Stimulated activated CD8-positive, alpha-beta memory T cell treated with anti-CD3 and anti-CD28 coated beads, Interleukin-7, amount 100 ng/mL, for 4 hours (primary cell): ENCODE measurements at regions not wholly inside any gene's neighbourhood (a gene's known extent, or its start where the extent isn't known, plus 50 kb on each side); places are given as distances from the start of the nearest gene placed in this dataset.

Experiments used
- DNase-seq, 2 donors: peaks; one replicate each; pipeline ENCODE4 v3.0.0-alpha.2; 2020; ENCODE audit warnings: low read depth in 2 of 2

- no peak for DNase-seq
Observed at GRCh38 chr3:18883571-18883970, 264.7 kb upstream of the KCNH8 start.

GRCh38 chr3:18880691-18881090 is 267.6 kb upstream of the KCNH8 start:
- DNase-seq = no peak

- no peak for DNase-seq
Observed at GRCh38 chr3:18872466-18872865, 275.8 kb upstream of the KCNH8 start.

- DNase-seq = no peak
Observed at GRCh38 chr3:18870642-18871041, 277.7 kb upstream of the KCNH8 start.

GRCh38 chr3:18870074-18870640 is 278.2 kb upstream of the KCNH8 start:
- DNase-seq = no peak

GRCh38 chr3:18868911-18869689 is 279.2 kb upstream of the KCNH8 start:
- no peak for DNase-seq

GRCh38 chr3:18866899-18867298 is 281.4 kb upstream of the KCNH8 start:
- no peak for DNase-seq

- DNase-seq = no peak
Observed at GRCh38 chr3:18864933-18865731, 283.2 kb upstream of the KCNH8 start.

- no peak for DNase-seq
Observed at GRCh38 chr3:18862077-18862476, 286.2 kb upstream of the KCNH8 start.

GRCh38 chr3:18861137-18861536 is 287.2 kb upstream of the KCNH8 start:
- no peak for DNase-seq

- no peak for DNase-seq
Observed at GRCh38 chr3:18853269-18853668, 295.0 kb upstream of the KCNH8 start.

GRCh38 chr3:18847583-18848197 is 300.6 kb upstream of the KCNH8 start:
- no peak for DNase-seq

- no peak for DNase-seq
Observed at GRCh38 chr3:18843983-18844382, 304.3 kb upstream of the KCNH8 start.

GRCh38 chr3:18843188-18843587 is 305.1 kb upstream of the KCNH8 start:
- DNase-seq = no peak

- DNase-seq = no peak
Observed at GRCh38 chr3:18841422-18842343, 306.6 kb upstream of the KCNH8 start.

- DNase-seq = no peak
Observed at GRCh38 chr3:18840535-18841137, 307.7 kb upstream of the KCNH8 start.

- no peak for DNase-seq
Observed at GRCh38 chr3:18838758-18839157, 309.6 kb upstream of the KCNH8 start.

- DNase-seq = no peak
Observed at GRCh38 chr3:18837137-18837755, 311.1 kb upstream of the KCNH8 start.

GRCh38 chr3:18835021-18835420 is 313.3 kb upstream of the KCNH8 start:
- DNase-seq = no peak

- no peak for DNase-seq
Observed at GRCh38 chr3:18830087-18830486, 318.2 kb upstream of the KCNH8 start.
